Prostate gland (tissue), 2 donors: ENCODE measurements at regions not wholly inside any gene's neighbourhood (a gene's known extent, or its start where the extent isn't known, plus 50 kb on each side); places are given as distances from the start of the nearest gene placed in this dataset.

Experiments used
- CTCF ChIP-seq, 4 experiments: fragments of 200-600 bp in 2 of 4; fragments of 450-650 bp in 2 of 4; sonication (generic) in 2 of 4; IDR thresholded peaks; 1 replicate in 3 of 4; 2 replicates in 1 of 4; pipeline ENCODE4 v1.5.1; 2016 to 2019; ENCODE audit warnings: antibody characterized with exemption in 4 of 4, mild to moderate bottlenecking in 2 of 4, moderate library complexity in 2 of 4
- POLR2A ChIP-seq: fragments of 450-650 bp; IDR thresholded peaks from one replicate; pipeline ENCODE4 v1.6.1; 2016; ENCODE audit warnings: antibody characterized with exemption, mild to moderate bottlenecking
- POLR2AphosphoS5 ChIP-seq: sonication (generic); formaldehyde crosslinking; IDR thresholded peaks from one replicate; pipeline ENCODE4 v1.6.1; 2017; ENCODE audit warnings: antibody characterized with exemption

GRCh38 chr3:124415446-124415960 lies 314.7 kb upstream of the UMPS start:
- TF ChIP-seq CTCF (IDR thresholded peaks at IDR 0.05) (no peak), POLR2A (no peak), POLR2AphosphoS5 (no peak)
